NAMALWA (cell line): ENCODE measurements at regions not wholly inside any gene's neighbourhood (a gene's known extent, or its start where the extent isn't known, plus 50 kb on each side); places are given as distances from the start of the nearest gene placed in this dataset.

Experiments
- DNase-seq: peaks from one replicate; pipeline ENCODE4 v3.0.0-alpha.2; 2015; ENCODE audit warnings: low spot score

DNA sequence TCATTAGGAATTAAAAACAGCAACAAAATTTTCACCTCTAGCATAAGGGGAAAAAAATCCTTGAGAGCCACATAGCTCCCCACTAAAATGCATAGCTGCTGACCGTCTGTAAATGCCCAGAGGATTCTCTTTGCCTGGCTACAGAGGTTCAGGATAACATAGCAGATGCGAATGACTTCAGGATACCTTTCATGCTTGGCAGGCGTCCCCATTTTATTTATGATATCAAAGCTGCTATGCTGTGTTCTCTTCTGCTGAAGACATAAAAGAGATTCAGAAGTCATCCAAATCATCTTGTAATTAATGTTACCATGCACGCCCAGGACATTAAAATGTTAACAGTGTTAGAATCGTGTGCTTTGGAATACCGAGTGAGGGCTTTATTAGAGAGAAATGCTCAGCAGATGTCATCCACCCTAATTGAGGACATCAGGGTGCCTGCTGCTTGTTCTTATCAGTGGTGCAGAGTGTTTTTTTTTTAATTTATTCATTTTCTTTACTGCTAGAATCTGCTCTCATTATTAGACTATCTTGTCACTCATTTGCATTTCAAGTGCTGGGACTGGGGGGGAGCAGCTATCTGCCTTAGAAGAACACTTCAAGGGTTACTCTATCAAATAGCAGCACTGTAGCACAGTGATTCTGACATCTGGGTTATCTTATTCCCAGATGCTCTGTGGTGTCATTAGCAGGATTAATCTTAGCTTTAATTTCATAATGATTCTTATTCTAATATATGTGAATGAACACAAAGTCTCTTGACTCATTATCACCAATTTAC lies 139.5 kb downstream of the ZNF326 start:
- no peak for DNase-seq

DNA sequence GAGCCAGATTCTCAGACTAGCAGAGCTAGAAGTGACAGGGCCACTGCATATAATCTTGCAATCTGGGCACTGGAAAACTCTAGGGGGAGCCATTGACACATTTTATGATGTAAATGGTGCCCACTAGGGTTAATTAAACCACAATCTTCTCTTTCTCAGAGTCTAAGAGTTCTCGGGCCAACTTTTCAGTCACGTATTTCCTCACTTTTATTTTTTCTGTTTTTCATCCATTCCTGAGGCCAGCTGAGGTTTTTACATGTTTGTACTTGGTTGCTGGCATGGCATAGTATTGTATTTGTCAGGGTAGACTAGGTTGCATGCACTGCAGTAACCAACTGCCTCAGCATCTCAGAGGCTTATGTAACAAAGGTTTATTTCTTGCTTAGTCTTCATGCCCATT lies 138.2 kb downstream of the ZNF326 start:
- peak; percentile 78 for DNase-seq

GRCh38 chr1:90132306-90132705 lies 137.4 kb downstream of the ZNF326 start:
- no peak for DNase-seq

DNA sequence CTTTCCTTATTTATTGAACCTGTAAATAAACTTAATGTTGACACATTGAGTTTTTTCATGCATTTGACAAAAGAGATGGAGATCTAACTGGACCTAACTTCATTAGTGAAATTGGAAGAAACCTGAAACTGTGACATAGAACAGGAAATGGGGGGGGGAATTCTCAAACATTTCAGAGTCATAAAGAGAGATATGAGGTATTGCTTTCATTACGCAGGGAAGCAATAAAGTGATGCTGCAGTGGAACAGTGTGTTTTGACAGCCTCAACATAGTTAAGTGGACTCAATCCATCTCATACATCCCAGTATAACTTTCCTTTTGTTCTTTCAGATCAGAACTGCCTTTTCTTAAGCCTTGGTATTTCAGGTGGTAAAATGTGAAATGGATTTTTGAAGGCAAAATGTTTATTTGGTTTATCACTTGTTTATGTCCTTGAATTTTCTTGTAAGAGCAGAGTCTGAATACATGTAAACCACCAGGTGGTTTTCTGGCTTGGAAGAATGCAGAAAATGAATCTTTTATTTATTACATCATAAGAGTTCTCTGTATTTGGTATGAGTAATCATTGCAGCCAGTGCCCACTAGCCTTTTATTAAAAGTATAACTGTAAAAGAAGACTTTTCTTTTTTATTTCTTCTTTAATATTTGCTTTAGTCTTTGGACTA lies 132.5 kb downstream of the ZNF326 start:
- DNase-seq, result no peak

DNA sequence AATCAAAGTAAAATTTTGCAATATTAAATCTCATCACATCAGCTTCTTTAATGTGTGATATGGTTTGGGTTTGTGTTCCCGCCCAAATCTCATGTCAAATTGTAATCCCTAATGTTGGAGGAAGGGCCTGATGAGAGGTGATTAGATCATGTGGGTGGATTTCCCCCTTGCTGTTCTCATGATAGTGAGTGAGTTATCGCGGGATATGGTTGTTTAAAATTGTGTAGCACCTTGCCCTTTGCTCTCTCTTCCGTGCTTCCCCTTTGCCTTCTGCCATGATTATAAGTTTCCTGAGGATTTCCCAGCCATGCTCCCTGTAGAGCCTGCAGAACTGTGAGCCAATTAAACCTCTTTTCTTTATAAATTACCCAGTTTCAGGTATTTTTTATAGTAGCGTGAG lies 131.9 kb downstream of the ZNF326 start:
- no peak for DNase-seq

DNA sequence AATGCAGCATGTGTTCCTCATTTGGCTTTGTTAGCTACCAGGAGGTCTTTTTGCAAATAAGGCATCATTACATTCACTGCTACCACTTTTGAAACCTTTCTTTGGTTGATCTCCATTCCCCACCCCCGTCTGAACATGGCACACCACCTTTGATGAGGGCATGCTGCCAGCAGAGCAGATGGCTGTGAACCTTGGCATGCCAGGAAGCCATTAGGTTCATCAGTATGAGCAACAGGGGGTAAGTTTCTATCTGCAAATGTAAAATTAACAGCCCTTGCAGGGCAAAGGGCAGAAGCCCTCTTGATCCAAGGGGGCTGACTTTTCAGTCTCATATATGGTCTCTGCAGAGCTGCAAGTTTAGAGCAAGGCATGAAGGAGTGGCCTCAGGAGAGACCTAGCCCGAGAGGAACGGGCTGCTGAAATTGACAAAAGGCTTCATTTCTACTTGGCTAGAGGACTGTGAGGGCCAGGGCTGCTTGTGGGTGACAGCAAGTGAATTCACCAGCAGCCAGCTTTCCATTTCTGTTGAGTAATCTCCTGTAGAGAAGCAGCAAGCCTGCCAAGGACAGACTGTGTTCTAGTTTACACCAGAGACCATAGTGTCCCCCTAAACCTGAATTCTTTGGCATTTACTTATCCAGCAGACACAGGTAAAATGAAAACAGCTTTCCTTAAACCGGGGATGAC lies 127.9 kb downstream of the ZNF326 start:
- DNase-seq, result no peak

DNA sequence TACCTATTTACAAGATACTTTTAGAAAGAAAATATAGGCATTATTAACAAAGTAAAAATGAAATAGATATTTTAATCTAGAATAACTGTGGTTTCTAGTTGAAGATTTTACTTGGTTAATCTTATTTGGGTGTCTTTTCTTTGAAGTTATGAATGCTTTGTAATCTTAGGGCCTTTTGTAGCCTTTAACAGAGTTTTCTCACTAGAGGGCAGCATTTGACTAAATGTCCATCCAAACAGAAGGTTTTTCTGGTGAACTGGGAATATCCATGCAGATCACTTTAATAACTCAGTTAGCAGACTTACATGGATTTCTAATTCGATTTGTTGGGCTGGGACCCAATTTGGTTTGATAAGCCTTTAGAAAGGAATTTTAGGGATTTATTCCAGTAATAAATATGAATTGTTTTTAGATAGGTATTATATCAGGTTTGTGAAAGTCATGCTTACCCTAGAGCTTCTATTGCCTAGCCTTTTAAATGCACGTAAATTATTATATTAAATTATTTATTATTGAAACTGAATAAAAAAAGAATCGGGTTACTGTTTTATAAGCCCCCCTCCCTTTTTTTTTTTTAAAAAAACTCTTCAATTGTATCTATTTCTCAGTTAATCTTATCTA lies 119.7 kb downstream of the ZNF326 start:
- peak; percentile 67 for DNase-seq

DNA sequence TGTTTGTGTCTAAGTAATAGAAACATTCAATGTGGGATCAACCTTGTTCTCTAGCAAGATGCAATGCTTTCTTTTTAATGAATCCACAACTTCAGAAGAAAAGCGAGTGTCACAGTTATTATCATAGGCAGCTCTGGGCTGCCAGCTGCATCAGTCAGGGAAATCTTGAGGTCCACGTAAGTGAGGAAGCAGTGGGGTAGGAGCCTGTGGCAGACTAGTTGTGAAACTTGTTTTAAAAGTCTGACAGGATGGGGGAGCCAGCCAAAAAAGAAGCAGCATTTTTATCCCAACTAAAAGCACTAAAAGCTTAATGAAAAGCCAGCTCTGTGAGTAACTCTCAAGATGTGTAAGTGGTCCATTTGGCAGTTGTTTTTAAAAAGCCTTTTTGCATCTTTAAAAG lies 113.1 kb downstream of the ZNF326 start:
- no peak for DNase-seq

- DNase-seq, result no peak
Measured at GRCh38 chr1:90106311-90106710, 111.4 kb downstream of the ZNF326 start.

GRCh38 chr1:90104941-90105538 lies 110.1 kb downstream of the ZNF326 start:
- no peak for DNase-seq

GRCh38 chr1:90100566-90100965 lies 105.7 kb downstream of the ZNF326 start:
- DNase-seq, result no peak

DNA sequence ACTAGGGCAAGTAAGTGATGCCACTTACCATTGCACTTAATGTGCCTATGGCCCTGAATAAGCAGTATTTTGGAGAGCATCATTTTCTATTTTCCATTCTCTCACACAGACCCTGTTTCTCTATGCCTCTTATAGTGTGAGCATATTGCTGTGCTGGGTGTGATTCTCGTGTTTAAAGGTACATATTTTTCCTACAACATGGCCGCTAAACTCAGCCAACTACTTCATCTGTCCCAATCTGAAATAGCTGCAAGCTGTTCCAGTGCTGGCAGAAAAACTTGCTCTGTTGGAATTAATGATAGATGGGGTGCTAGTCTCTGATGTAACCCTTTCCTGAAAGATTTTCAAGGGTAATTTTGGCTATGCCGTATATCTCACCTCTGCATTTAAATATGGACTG lies 97.5 kb downstream of the ZNF326 start:
- DNase-seq, result no peak
